ENCODE measurements at regions not wholly inside any gene's neighbourhood (a gene's known extent, or its start where the extent isn't known, plus 50 kb on each side); places are given as distances from the start of the nearest gene placed in this dataset.
"Not testable (repeated sequence)": the region's sequence is repeated elsewhere in the genome, so short reads cannot be mapped to it uniquely, and the experiment has no call there.

DNA sequence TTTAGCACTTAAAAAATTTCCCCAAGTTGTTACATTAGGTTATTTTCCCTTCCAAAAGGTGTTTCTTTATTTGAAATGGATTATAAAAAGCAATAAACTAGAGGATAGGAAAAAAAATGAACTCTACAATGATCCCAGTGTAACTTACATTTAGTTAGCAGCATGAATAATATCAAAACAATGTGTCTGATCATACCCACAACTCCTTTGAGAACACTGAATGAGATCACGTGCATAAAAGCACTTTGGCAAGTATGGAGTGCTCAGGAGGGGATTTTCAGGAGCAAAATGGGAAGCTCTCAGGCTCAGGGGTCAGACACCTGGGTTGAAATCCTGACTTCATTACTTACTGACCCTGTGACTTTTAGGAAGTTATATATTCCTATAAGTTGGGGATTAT is 369.7 kb upstream of the PROX1 start:
- no peak for DNase-seq
- H3K4me1 Mint-ChIP-seq: peaks cover 6% of the 10 kb centered on the region
- H3K27me3 Mint-ChIP-seq: peaks cover 16% of the 10 kb centered on the region
- H3K27ac Mint-ChIP-seq: no peak overlapping the region
- no peak overlapping the region for H3K4me3 Mint-ChIP-seq
- H3K36me3 Mint-ChIP-seq: no peaks in the 10 kb centered on the region
- H3K9me3 Mint-ChIP-seq: no peaks in the 10 kb centered on the region

- DNase-seq: no peak
- Mint-ChIP-seq H3K27me3 (peaks cover 16% of the 10 kb centered on the region), H3K9me3 (no peaks in the 10 kb centered on the region), H3K27ac (no peak overlapping the region), H3K36me3 (no peaks in the 10 kb centered on the region), H3K4me1 (peaks cover 6% of the 10 kb centered on the region), H3K4me3 (no peak overlapping the region)
These were observed 368.7 kb upstream of the PROX1 start for GRCh38 chr1:213619026-213619425.

DNA sequence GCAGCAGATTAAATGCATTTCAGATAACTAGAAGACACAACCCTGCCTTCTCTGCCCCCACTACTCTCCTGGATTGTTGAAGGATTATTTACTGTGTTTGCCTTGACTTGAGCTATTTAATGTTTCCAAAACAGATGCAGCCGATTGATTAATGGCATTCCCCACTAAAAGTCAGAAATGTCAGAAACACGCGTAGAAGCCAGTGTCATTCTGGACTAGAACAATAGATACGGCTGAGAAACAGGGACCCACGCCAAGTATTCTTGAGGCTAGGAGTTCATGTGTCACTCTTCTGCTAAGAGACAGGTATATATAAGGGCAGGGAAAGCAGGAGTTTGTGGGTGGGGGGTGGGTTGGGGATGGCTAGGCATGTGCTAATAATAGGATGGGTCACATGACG is 366.7 kb upstream of the PROX1 start:
- Mint-ChIP-seq H3K27me3 (peaks cover 14% of the 10 kb centered on the region), H3K36me3 (no peaks in the 10 kb centered on the region), H3K4me1 (peaks cover 6% of the 10 kb centered on the region), H3K4me3 (no peak overlapping the region), H3K9me3 (peaks cover 2% of the 10 kb centered on the region), H3K27ac (no peak overlapping the region)
- no peak for DNase-seq

DNA sequence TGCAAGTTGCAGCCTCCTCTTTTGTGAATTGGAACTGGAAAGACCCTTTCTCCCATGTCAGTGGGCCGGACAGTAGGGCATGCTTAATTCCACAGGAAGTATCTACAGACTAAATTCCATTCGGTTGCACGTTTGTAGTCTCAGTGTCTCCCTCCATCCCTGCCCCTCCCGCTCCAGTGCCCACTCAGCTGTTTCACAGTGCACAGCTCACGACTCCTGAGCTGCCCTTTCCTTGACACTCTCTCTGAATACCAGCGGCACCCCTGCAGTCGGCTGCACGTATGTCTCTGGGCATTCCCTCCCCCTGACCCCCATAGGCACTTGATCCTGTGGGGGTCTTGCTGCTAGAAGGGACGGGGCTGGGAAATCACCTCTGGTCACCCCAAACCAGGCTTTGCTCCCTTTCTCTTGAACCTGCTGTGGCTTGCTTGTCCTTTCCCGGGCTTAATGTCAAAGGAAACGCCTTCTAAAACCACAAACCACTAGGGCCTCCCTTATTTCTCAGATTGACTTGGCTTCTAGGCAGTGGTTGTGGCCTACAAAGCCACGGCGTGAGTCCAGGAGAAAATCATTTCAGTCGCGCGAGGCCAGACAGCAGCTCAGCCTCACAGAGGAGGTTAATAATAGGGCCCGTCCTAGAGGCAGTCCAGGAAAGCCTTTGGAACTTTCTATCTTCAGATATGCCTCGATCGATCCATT is 365.3 kb upstream of the PROX1 start:
- no peaks in the 10 kb centered on the region for H3K36me3 Mint-ChIP-seq
- H3K9me3 Mint-ChIP-seq: peaks cover 5% of the 10 kb centered on the region
- H3K27ac Mint-ChIP-seq: no peak overlapping the region
- DNase-seq: peak; percentile 22
- H3K4me1 Mint-ChIP-seq: peaks cover 6% of the 10 kb centered on the region
- no peak overlapping the region for H3K4me3 Mint-ChIP-seq
- peaks cover 7% of the 10 kb centered on the region for H3K27me3 Mint-ChIP-seq

DNA sequence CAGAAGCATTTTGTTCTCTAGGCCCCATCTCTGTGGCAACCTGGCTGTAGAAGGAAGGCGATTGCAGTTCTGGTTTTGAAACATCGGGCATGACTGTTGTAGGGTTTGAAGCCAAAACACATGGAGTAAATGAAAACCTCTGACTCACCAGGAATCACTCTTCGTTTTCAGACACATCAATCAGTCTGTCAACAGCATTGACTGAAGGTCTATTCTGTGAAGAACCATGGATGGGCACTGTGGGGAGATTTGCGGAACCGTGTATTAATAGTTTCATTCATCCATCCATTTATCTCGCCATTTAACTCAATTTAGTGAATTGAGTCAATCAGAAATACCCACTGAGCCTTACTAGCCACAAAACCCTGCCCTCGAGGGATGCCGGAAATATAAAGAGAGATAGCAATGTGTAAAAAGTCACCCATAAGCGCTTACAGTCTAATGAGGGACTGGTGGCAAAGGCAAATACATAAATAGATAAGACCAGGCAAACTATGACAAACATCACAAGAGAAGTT is 364.6 kb upstream of the PROX1 start:
- Mint-ChIP-seq H3K36me3 (no peaks in the 10 kb centered on the region), H3K9me3 (peaks cover 5% of the 10 kb centered on the region), H3K27ac (no peak overlapping the region)

GRCh38 chr1:213623862-213624261 is 363.9 kb upstream of the PROX1 start:
- H3K27me3 Mint-ChIP-seq: peaks cover 9% of the 10 kb centered on the region
- H3K4me1 Mint-ChIP-seq: peaks cover 6% of the 10 kb centered on the region
- no peak for DNase-seq
- peaks cover 5% of the 10 kb centered on the region for H3K9me3 Mint-ChIP-seq
- no peak overlapping the region for H3K4me3 Mint-ChIP-seq
- no peak overlapping the region for H3K27ac Mint-ChIP-seq
- no peaks in the 10 kb centered on the region for H3K36me3 Mint-ChIP-seq

More for the DNA sequence above, 364.6 kb upstream of the PROX1 start:
- Mint-ChIP-seq H3K4me3 (no peak overlapping the region), H3K27me3 (peaks cover 9% of the 10 kb centered on the region), H3K4me1 (peaks cover 6% of the 10 kb centered on the region)
- no peak for DNase-seq

GRCh38 chr1:213636778-213637177 is 351.0 kb upstream of the PROX1 start:
- H3K36me3 Mint-ChIP-seq, DNase-seq, H3K27ac Mint-ChIP-seq, H3K9me3 Mint-ChIP-seq, H3K4me1 Mint-ChIP-seq, H3K4me3 Mint-ChIP-seq, H3K27me3 Mint-ChIP-seq: not testable (repeated sequence)

- Mint-ChIP-seq H3K27me3 (peaks cover 9% of the 10 kb centered on the region), H3K27ac (no peak overlapping the region), H3K4me3 (no peak overlapping the region), H3K36me3 (no peaks in the 10 kb centered on the region), H3K9me3 (peaks cover 2% of the 10 kb centered on the region), H3K4me1 (no peaks in the 10 kb centered on the region)
- no peak for DNase-seq
These were observed 346.5 kb upstream of the PROX1 start for GRCh38 chr1:213641312-213641711.

- peaks cover 10% of the 10 kb centered on the region for H3K27me3 Mint-ChIP-seq
- H3K27ac Mint-ChIP-seq: no peak overlapping the region
- H3K4me1 Mint-ChIP-seq: no peaks in the 10 kb centered on the region
- DNase-seq: no peak
- no peak overlapping the region for H3K4me3 Mint-ChIP-seq
- peaks cover 2% of the 10 kb centered on the region for H3K9me3 Mint-ChIP-seq
- H3K36me3 Mint-ChIP-seq: no peaks in the 10 kb centered on the region
These were observed 344.4 kb upstream of the PROX1 start for GRCh38 chr1:213643360-213643759.

- no peak for DNase-seq
- peaks cover 19% of the 10 kb centered on the region for H3K27me3 Mint-ChIP-seq
- H3K36me3 Mint-ChIP-seq: no peaks in the 10 kb centered on the region
- H3K27ac Mint-ChIP-seq: no peak overlapping the region
- no peaks in the 10 kb centered on the region for H3K9me3 Mint-ChIP-seq
- H3K4me1 Mint-ChIP-seq: no peaks in the 10 kb centered on the region
- H3K4me3 Mint-ChIP-seq: no peak overlapping the region
These were observed 339.7 kb upstream of the PROX1 start for GRCh38 chr1:213647864-213648650.

- no peak for DNase-seq
- no peaks in the 10 kb centered on the region for H3K36me3 Mint-ChIP-seq
- H3K4me1 Mint-ChIP-seq: no peaks in the 10 kb centered on the region
- H3K9me3 Mint-ChIP-seq: no peaks in the 10 kb centered on the region
- peaks cover 19% of the 10 kb centered on the region for H3K27me3 Mint-ChIP-seq
- H3K27ac Mint-ChIP-seq: no peak overlapping the region
- H3K4me3 Mint-ChIP-seq: no peak overlapping the region
These were observed 338.4 kb upstream of the PROX1 start for GRCh38 chr1:213649373-213649772.

DNA sequence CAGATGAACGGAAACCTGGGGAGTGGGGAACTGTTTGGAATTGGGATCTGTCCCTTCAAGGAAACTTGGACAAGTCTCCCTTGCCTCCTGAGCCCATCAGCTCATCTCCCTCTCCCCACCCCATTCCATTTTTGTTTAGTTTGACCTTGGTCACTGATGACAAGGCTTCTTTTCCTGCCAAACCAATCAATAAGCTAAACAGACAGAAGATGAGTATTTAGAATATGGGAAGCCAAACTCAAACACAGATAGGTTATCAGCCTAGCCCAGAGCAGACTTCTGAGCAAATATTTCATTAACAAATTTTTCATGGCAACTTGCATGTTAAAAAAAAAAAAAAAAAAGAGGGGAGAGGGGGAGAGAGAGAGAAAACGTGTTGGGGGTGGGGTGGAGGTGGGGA is 337.2 kb upstream of the PROX1 start:
- Mint-ChIP-seq H3K4me3 (no peak overlapping the region), H3K9me3 (no peaks in the 10 kb centered on the region), H3K4me1 (no peaks in the 10 kb centered on the region), H3K27me3 (peaks cover 16% of the 10 kb centered on the region), H3K27ac (no peak overlapping the region), H3K36me3 (no peaks in the 10 kb centered on the region)
- no peak for DNase-seq

GRCh38 chr1:213651077-213651476 is 336.7 kb upstream of the PROX1 start:
- no peak for DNase-seq
- no peak overlapping the region for H3K27ac Mint-ChIP-seq
- H3K4me1 Mint-ChIP-seq: no peaks in the 10 kb centered on the region
- no peaks in the 10 kb centered on the region for H3K9me3 Mint-ChIP-seq
- H3K27me3 Mint-ChIP-seq: peaks cover 12% of the 10 kb centered on the region
- H3K36me3 Mint-ChIP-seq: no peaks in the 10 kb centered on the region
- H3K4me3 Mint-ChIP-seq: no peak overlapping the region

GRCh38 chr1:213652109-213652508 is 335.7 kb upstream of the PROX1 start:
- no peaks in the 10 kb centered on the region for H3K4me1 Mint-ChIP-seq
- H3K27me3 Mint-ChIP-seq: peaks cover 9% of the 10 kb centered on the region
- no peaks in the 10 kb centered on the region for H3K9me3 Mint-ChIP-seq
- DNase-seq: no peak
- no peaks in the 10 kb centered on the region for H3K36me3 Mint-ChIP-seq
- no peak overlapping the region for H3K4me3 Mint-ChIP-seq
- no peak overlapping the region for H3K27ac Mint-ChIP-seq

DNA sequence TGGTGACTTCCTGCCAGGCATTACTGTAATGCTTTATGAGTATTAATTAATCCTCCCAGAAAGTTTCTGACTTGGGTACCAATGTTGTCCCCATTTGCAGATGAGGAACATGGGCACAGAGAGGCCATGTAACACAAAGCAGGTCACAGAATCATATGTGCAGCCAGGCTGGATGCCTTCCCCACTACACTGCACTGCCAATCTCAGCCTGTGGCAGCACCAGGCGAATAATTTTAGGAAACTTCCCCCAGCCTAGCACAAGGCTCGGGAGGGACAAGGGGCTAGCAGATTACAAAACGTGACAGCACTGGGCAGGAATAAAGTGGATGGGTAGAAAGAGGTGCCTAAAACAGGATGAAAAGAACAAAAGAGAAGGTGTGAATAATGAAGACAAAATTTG is 331.7 kb upstream of the PROX1 start:
- H3K27me3 Mint-ChIP-seq: no peaks in the 10 kb centered on the region
- no peaks in the 10 kb centered on the region for H3K36me3 Mint-ChIP-seq
- no peak overlapping the region for H3K4me3 Mint-ChIP-seq
- no peaks in the 10 kb centered on the region for H3K9me3 Mint-ChIP-seq
- DNase-seq: no peak
- H3K4me1 Mint-ChIP-seq: no peaks in the 10 kb centered on the region
- no peak overlapping the region for H3K27ac Mint-ChIP-seq

DNA sequence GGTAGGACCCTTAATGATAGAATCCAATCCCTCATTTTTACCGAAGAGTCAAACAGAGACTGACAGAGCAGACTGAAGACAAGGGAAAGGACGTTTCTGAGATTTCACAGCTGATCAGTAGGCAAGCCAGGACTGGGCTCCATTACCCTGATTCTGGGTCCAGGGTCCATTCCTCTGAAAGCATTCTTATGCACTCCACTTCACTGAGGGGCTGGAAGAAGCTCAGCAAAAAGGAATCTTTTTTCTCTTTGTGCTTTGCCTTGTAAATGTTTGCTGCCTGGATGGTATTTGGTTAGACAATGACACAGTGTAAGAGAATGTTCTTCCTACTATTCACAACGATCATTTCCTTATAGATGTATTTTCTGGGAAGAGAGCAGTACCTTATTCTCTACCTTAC is 331.3 kb upstream of the PROX1 start:
- Mint-ChIP-seq H3K9me3 (no peaks in the 10 kb centered on the region), H3K27me3 (no peaks in the 10 kb centered on the region)

More for the DNA sequence above, 331.3 kb upstream of the PROX1 start:
- H3K27ac Mint-ChIP-seq: no peak overlapping the region
- H3K36me3 Mint-ChIP-seq: no peaks in the 10 kb centered on the region
- no peaks in the 10 kb centered on the region for H3K4me1 Mint-ChIP-seq
- DNase-seq: no peak
- no peak overlapping the region for H3K4me3 Mint-ChIP-seq

Data from activated naive CD8-positive, alpha-beta T cell treated with anti-CD3 and anti-CD28 coated beads for 36 hours (primary cell).